ENCODE measurements at regions not wholly inside any gene's neighbourhood (a gene's known extent, or its start where the extent isn't known, plus 50 kb on each side); places are given as distances from the start of the nearest gene placed in this dataset.

- peaks cover 11% of the 10 kb centered on the region for H3K4me1 Mint-ChIP-seq (ENCODE audit: low read depth)
- no peak for TF ChIP-seq CTCF (IDR thresholded peaks at IDR 0.05)
- no peaks in the 10 kb centered on the region for H3K27me3 Mint-ChIP-seq (ENCODE audit: low read depth)
- DNase-seq (ENCODE audit: low spot score), result no peak
- H3K36me3 Mint-ChIP-seq (ENCODE audit: low read depth), result peaks cover 8% of the 10 kb centered on the region
- no peak overlapping the region for H3K4me3 Mint-ChIP-seq (ENCODE audit: unreplicated experiment)
- no peak overlapping the region for H3K27ac Mint-ChIP-seq (ENCODE audit: unreplicated experiment)
- no peaks in the 10 kb centered on the region for H3K9me3 Mint-ChIP-seq (ENCODE audit: low read depth)
These were observed 53.8 kb upstream of the DPH5 start for GRCh38 chr1:101079341-101079740.

- H3K4me1 Mint-ChIP-seq (ENCODE audit: low read depth), result peaks cover 10% of the 10 kb centered on the region
These were observed 52.3 kb upstream of the DPH5 start for GRCh38 chr1:101077849-101078248.

GRCh38 chr1:101075926-101076325 is 50.3 kb upstream of the DPH5 start:
- no peak for DNase-seq (ENCODE audit: low spot score)
- no peak for TF ChIP-seq CTCF (IDR thresholded peaks at IDR 0.05)
- Mint-ChIP-seq H3K9me3 (ENCODE audit: low read depth) (no peaks in the 10 kb centered on the region), H3K27ac (ENCODE audit: unreplicated experiment) (no peak overlapping the region), H3K4me1 (ENCODE audit: low read depth) (no peaks in the 10 kb centered on the region), H3K27me3 (ENCODE audit: low read depth) (no peaks in the 10 kb centered on the region), H3K36me3 (ENCODE audit: low read depth) (peaks cover 7% of the 10 kb centered on the region), H3K4me3 (ENCODE audit: unreplicated experiment) (no peak overlapping the region)

More at GRCh38 chr1:101077849-101078248, 52.3 kb upstream of the DPH5 start:
- Mint-ChIP-seq H3K9me3 (ENCODE audit: low read depth) (no peaks in the 10 kb centered on the region), H3K36me3 (ENCODE audit: low read depth) (peaks cover 8% of the 10 kb centered on the region), H3K27me3 (ENCODE audit: low read depth) (no peaks in the 10 kb centered on the region), H3K27ac (ENCODE audit: unreplicated experiment) (no peak overlapping the region), H3K4me3 (ENCODE audit: unreplicated experiment) (no peak overlapping the region)
- no peak for TF ChIP-seq CTCF (IDR thresholded peaks at IDR 0.05)
- DNase-seq (ENCODE audit: low spot score), result no peak
